GM19328 (cell line): ENCODE measurements at regions not wholly inside any gene's neighbourhood (a gene's known extent, or its start where the extent isn't known, plus 50 kb on each side); places are given as distances from the start of the nearest gene placed in this dataset.
"Not testable (repeated sequence)": the region's sequence is repeated elsewhere in the genome, so short reads cannot be mapped to it uniquely, and the experiment has no call there.

Source experiments
- ATAC-seq: cut with Tn5 transposase; IDR thresholded peaks from one replicate; pipeline ENCODE4 v1.9.1; 2021; ENCODE audit warnings: mild to moderate bottlenecking, moderate library complexity; ENCODE audit not compliant: unreplicated experiment

DNA sequence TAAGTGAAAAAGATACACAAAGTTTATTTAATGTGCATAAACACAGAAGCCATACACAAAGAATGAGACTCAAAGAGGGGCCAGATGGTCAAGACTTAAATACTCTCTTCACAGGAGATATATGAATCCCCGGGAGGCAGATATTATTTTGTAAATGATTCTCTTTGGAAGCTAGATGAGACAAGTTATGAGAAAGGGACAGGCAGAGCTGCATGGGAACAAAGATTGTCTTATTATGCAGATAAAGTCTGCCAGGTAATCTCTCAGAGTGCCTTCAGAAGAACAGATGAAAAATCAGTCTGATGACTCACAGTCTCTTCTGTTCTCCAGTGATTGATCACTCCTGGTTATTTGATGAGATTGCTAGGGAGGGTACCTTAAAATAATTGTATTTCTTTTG is 89.0 kb downstream of the NAF1 start:
- no peak for ATAC-seq

DNA sequence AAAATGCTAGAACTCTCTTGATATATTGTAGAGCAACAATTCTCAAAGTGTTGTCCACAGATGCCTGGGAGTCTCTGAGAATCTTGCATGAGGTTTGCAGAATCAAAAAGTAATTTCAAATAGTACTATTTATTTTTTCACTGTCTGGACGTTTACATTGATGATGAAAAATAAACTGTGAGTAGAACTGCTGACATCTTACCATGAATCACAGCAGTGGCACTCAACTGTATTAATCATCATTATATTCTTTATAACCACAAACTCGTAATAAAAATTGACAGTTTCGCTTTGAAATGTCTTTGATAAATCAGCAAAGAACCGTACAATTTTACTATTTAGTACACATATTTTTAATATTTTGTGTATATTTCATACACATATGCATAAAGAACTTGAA is 94.5 kb downstream of the NAF1 start:
- ATAC-seq: no peak

DNA sequence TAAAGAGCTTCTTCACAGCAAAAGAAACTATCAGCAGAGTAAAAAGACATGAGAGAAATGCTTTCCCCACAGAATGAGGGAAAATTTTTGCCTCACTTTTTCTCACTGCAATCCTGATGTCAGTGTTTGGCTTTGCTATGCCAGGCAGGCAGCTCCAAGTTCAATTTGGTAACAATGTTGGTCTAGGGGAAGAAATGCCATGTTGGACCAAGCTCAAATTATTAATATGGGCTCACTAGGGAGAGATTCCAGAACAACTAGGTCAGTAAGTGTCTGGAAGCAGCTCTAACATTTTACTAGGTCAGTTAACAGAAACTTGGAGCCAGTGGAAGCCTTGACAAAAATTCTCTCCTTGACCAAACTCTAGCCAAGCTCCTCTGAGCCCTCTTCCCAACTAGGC is 95.4 kb downstream of the NAF1 start:
- no peak for ATAC-seq

DNA sequence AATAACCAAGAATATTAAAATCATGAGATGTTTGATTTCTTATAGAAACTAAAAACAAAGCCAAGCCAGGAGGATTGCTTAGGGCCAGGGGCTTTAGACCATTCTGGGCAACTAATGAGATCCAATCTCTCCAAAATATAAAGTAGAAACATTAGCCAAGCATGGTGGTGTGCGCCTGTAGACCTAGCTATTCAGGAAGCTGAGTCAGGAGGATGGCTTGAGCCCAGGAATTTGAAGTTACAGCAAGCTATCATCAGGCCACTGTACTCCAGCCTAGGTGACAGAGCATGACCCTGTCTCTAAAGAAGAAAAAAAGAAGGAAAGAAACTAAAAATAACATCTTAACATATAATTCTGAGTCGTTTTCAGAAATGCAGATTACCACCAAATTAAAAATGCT is 96.7 kb downstream of the NAF1 start:
- no peak for ATAC-seq

DNA sequence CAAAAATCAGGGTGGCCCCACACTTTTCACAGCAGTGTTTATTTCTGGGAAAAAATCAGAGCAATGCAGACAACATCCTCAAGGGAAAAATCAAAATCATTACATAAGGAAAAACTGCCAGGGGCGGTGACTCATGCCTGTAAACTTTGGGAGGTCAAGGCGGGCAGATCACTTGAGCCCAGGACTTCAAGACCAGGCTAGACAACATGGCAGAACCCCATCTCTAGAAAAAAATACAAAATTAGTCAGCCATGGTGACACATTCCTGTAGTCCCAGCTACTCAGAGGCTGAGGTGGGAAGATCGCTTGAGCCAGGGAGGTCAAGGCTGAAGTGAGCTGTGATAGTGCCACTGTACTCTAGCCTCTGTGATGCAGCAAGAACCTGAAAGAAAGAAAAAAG is 102.8 kb downstream of the NAF1 start:
- no peak for ATAC-seq

DNA sequence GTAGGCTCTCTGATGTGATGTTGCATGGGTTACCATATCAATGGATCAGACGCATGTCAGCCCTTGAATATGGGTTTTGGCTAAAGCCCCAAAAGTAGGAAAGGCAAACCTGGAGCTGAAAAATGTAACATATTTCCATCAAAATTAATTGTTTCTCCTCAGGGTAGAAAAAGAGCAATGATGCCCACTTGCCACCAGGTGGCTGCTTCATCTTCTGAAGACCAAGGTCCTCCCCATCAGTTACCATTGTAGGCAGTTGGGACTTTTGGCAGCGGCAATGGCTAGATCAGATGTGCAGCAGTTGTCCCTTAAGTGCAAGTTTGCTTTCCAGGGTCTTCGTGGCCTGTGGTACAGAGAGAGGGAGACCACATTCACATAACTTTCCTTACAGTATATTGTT is 118.2 kb downstream of the NAF1 start:
- peak; percentile 50 for ATAC-seq

DNA sequence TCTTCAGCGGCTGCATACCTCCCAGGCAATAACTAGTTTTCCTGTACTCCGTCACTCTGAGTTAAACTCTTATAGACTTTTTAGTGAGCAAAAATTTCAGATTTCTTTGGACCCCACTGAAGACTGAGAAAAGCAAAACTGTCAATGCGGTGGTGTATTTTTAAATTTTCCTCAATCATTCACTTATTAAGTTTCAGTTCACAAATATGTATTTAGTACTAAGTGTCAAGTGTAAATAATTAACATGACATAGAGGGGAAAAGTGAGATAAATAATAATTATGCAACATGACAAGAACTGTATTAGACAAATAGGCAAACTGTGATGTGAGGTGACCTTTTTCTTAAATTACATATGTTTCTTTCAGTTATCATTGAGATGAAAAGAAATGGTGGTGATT is 124.4 kb downstream of the NAF1 start:
- ATAC-seq: no peak

DNA sequence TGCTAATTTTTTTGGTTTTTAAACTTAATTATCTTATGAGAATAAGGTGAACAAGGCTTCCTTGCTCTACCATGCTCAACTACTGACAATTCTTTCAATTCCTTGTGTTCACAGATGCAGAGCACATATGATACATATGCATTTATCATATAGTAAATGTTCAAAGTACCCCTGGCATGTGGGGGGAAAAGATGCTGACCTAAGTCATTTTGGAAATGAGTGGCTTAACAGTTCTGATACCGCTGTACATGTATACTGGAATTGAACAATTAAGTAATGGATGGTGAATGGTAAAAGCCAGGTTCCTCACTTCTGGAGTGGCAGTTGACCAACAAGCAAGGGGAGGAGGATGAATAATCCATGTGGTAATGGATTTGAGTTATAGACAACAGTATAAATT is 149.6 kb downstream of the NAF1 start:
- ATAC-seq: no peak

DNA sequence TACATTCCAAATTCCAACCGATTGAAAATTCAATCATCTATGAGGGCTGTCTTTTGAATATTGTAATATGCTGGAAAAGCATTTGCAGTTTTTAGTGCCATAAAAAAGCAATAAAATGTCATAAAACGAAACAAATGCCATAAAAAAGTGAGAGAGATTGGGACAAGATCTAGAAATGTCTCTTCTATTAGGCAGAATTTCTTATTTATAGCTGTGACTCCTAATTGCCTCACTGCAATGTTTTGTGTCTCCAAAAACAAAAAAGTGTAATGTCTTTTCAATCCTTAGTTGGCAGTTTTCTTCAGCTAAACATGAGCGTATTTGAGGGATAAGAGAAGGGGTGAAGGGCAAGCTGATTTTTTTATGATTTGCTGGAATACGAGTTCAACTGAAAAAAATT is 153.9 kb downstream of the NAF1 start:
- no peak for ATAC-seq

DNA sequence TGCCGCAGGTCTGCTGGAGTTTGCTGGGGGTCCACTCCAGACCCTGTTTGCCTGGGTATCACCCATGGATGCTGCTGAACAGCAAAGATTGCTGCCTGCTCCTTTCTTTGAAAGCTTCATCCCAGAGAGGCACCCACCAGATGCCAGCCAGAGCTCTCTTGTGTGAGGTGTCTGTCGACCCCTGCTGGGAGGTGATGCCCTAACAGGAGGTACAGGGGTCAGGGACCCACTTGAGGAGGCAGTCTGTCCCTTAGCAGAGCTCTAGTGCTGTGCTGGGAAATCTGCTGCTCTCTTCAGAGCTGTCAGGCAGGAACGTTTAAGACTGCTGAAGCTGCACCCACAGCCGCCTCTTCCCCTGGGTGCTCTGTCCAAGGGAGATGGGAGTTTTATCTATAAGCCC is 162.7 kb downstream of the NAF1 start:
- ATAC-seq: no peak

DNA sequence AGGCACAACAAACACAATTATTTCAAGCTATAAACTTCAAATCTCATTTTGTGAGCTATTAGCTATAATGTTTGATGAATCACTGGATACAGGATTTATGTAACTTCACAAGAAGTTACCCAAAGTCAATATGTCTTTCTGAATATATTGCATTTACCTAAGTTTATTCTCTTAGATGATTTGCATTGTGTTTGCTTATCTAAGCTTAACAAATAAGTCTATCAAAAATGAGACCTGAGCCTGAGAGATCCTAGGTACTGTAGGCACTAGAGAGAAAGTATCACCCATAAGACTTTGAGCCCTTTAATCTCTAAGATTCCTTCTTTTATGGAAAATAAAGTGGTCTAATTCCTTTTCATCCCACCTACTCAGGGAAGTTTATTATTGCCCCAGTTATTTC is 178.2 kb downstream of the NAF1 start:
- ATAC-seq: no peak

DNA sequence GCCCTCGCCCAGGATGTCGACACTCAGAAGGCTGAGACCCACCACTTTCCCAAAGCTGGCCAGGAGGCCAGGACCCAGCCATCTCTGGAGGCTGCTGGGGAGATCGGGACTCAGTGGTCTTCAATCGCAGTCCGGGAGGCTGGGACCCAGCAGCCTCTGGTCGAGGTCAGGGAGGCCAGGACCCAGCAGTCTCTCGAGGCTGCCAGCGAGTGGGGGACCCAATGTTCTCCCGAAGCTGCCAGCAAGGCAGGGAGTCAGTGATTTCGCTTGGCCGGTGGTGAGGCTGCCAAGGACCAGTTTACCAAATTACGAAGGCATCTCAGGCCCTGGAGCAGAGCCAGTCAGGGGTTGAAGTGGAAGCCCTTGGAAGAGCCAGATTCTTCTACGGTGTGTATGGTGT is 181.6 kb downstream of the NAF1 start:
- ATAC-seq: no peak

DNA sequence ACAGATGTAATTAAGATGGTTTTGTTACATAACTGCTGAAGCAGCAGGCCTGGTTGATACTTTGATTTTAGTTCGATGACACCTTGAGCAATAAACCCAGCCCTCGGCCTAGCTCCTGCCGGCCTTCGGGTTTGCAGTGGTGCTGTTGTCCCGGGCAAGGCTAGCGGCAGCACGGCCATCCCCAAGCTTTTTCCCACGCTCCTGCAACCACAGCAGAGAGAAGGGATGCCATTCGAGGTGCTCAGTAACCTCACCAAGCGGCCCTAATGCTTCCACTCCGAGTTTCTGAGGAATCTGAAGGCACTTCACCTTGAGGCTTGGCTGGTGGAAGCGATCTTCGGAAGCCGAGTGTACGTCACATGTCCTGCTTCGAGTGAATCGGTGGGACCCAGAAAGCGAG is 182.1 kb downstream of the NAF1 start:
- ATAC-seq: no peak

DNA sequence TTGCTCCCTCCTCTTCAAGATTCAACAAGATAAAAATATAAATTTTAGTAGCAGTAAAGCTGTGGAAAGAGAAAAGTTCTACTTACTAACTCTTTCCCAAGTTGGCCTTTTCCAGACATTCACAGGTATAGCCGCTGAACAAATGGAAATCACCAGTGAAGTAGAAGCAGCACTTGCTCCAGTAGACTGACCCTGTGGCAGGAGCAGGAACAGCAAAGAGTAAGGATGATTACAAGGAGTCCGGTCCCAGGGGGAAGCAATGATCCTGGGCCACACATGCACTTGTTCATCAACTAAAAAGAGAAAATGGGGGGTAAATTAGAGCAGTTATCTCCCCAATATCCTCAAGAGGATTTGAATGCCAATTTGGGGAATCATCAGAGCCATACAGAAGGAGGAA is 184.9 kb downstream of the NAF1 start:
- no peak for ATAC-seq

DNA sequence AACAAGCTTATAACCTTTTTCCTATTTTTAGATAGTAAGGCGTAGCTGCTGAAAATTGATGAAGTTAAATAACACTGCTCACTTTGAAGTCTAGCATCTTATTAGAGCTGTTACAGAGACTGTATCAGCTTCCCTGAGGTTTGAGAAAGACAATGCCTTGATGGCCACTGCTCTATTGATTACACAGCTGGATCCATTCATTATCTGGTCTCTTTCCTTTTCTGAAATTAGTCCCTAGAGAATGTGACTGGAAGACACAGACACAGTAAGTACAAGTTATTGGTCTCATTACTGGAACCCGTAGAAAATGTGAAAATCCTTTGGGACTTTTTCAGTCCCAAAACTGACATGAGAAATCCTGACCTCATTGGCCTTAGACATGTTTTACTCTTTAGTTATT is 188.3 kb downstream of the NAF1 start:
- no peak for ATAC-seq

DNA sequence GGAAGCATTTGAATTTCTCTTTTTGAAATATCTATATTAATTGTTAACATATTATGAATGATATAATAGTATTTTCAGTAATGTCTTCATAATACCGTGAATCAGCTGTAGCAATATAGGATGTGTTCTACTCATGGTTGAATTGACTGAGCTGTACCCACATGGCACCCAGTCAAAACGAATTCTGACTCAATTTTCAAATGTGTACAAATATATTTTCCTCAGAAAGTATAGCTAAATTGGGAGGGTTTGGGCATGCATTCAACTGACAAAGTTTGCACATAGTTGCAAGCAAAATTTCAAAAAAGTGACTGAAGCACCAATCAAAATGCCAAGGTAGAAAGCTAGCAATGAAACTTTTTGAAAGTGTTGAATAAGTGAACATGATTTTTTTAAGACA is 188.9 kb downstream of the NAF1 start:
- no peak for ATAC-seq

DNA sequence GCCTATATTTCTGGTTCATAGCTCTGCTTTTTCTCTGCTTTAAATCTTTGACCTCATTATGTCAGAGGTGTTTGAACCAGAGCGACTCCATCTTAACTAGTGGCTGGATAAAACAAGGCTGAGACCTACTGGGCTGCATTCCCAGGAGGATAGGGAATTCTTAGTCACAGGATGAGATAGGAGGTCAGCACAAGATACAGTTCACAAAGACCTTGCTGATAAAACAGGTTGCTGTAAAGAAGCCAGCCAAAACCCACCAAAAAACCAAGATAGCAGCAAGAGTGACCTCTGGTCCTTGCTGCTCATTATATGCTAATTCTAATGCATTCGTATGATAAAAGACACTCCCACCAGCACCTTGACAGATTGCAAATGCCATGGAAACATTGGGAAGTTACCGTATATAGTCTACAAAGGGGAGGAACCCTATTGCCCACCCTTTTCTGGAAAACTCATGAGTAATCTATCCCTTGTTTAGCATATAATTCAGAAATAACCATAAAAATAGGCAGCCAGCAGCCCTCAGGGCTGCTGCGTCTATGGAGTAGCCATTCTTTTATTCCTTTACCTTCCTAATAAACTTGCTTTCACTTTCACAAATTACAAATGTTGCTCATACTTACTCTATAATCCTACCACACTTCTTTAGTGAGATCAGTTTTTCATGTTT is 193.9 kb downstream of the NAF1 start:
- no peak for ATAC-seq

DNA sequence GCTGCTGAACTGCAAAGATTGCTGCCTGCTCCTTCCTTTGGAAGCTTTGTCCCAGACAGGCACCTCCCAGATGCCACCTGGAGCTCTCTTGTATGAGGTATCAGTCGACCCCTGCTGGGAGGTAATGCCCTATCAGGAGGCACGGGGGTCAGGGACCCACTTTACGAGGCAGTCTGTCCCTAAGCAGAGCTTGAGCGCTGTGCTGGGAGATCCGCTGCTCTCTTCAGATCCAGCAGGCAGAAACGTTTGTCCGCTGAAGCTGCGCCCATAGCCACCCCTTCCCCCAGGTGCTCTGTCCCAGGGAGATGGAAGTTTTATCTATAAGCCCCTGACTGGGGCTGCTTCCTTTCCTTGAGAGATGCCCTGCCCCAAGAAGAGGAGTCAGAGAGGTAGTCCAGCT is 197.5 kb downstream of the NAF1 start:
- no peak for ATAC-seq

DNA sequence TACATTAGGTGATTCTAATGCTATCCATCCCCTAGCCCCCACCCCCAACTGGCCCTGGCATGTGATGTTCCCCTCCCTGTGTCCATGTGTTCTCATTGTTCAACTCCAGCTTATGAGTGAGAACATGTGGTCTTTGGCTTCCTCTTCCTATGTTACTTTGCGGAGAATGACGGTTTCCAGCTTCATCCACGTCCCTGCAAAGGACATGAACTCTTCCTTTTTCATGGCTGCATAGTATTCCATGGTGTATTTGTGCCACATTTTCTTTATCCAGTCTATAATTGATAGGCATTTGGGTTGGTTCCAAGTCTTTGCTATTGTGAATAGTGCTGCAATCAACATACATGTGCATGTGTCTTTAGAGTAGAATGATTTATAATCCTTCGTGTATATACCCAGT is 200.7 kb downstream of the NAF1 start:
- ATAC-seq: not testable (repeated sequence)

DNA sequence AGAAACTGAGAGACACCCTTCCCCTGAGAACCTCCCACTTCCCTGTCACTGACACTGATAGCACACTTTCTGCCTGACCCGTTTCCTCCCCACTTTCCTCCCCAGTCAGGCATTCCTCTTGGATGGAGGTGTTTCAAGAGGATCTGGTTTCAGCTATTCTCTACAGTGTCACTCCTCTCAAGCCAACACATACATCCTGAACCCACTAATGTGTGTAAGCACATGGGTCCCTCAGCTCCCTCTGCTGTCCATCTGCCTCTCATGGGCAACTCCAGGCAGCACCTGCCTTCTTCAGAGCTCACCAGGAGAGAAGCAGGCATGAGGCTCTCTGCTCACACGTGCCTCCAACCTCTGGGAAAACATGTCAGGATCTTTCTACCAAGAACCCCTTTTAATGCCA is 207.6 kb downstream of the NAF1 start:
- ATAC-seq: no peak

DNA sequence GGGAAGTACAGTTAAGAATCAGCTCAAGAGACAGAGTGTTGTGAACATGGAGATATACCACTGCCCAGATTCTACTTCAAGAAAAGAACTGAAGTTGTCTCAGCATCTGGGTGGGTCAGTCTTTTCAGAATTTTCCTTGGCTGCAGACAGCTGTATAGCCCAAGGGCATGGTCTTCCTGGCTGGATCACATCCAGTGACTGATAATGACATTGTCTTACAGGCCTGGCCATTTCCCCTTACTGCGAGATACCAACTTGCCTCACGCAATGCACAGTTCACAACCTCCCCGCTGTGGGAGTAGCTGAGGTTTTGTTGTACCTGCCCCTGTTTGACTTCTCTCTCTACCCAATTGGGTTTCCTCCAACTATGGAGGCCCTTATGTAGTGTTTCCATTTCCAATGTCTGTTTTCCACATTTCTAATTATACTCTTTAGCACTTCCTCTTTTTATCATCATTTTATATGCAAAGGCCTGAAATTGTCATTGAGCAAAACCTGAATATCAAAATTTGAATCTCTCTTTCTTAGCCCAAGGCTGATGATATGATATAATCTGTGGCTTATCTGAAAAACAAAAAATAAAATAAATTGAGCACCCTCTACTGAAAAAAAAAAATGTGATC is 209.1 kb downstream of the NAF1 start:
- ATAC-seq: no peak

DNA sequence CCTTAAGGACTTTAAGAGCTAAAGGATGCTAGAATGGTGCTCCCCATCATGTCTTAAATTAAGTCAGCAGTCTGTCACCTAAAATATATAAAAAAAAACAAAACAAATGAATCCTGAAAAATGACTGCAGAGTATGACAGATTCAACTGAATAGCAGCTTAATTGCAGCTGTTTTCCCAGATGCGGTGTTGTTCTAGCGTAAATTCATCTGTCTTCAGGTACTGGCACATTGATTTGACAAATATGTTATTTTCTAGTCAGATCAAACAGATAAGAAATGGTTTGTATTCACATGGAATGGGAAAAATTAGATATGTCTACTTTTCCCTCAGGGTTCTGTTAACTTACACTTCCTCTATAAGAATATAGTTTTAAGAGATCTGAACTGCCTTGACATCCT is 211.7 kb downstream of the NAF1 start:
- ATAC-seq: no peak

DNA sequence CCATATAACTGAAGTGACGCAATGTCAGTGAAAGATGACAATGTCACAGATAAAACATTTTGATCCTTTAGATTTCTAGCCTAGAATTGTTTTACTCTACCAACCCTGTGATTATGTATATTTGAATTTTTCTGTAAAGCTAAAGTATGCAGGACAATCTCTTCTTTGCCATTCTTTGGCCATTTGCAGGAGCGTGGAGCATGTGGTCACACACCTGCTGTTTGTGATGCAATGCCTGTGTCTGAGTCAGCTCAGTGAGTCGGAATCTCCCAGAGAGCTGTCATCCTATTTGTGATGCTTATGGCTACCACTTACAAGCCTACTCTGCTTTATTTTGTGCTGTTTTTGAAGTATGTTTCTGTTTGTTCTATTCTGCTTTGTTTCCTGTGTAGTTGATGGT is 214.5 kb downstream of the NAF1 start:
- ATAC-seq: no peak
